LoVo (cell line): ENCODE measurements at regions not wholly inside any gene's neighbourhood (a gene's known extent, or its start where the extent isn't known, plus 50 kb on each side); places are given as distances from the start of the nearest gene placed in this dataset.

Experiments used
- DNase-seq: peaks from one replicate; pipeline ENCODE4 v3.0.0-alpha.2; 2016; ENCODE audit warnings: low spot score

GRCh38 chr20:41669708-41670263 is 51.6 kb upstream of the CHD6 start:
- DNase-seq, result no peak

DNA sequence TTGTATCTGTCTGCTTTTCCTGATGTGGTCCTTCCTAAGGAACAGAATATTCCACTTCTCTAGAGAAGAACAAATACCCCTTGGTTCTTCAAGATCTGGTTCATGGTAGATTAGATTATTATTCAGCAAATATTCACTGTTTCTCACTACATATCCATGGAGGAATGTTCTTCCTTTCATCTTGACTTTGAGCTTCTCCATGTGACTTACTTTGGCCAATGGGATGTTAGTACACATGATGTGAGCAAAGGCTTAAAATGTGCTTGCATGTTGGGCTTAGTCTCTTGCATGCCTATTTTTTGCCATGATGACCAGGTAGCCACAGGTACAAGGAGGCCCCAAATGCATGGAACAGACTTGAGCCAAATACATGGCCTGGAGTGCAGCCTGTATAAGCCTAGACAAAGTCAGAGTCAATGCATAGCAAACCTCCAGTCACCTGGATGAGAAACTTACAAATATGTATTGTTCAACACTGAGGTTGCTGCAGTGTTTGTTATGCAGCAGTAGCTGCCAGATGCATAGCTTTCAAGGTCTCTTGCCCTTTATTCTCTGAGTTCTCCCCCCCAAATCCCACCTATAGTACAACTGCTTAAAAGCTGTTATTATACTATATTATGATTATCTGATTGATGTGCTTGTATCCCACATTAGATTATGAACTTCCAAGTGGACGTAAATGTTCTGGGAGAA is 50.0 kb upstream of the CHD6 start:
- no peak for DNase-seq
